ENCODE measurements at regions not wholly inside any gene's neighbourhood (a gene's known extent, or its start where the extent isn't known, plus 50 kb on each side); places are given as distances from the start of the nearest gene placed in this dataset.
"Not testable (repeated sequence)": the region's sequence is repeated elsewhere in the genome, so short reads cannot be mapped to it uniquely, and the experiment has no call there.

GRCh38 chr19:31531326-31531725 lies 182.1 kb upstream of the TSHZ3 start:
- no peak for DNase-seq

DNA sequence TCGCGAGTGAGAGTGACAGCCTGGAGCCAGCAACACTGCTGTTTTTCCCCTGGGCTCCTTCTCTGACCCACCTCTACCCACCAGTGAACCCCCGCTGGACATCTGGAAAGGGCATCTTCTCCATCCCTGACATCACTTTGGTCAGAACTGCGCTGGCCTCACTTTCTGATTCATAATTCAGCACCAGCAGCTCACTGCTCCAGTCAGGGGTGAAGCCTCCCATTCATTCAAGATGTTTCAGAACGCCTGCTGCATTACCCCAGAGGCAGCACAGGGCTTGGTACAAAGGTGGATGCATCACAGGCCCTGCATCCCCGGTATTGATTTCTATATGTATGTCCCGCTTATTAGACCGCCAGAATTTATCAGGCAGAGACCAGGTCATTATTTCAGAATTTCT lies 182.8 kb upstream of the TSHZ3 start:
- no peak for DNase-seq

GRCh38 chr19:31533114-31533513 lies 183.9 kb upstream of the TSHZ3 start:
- DNase-seq: no peak

GRCh38 chr19:31534231-31534630 lies 185.0 kb upstream of the TSHZ3 start:
- DNase-seq: no peak

DNA sequence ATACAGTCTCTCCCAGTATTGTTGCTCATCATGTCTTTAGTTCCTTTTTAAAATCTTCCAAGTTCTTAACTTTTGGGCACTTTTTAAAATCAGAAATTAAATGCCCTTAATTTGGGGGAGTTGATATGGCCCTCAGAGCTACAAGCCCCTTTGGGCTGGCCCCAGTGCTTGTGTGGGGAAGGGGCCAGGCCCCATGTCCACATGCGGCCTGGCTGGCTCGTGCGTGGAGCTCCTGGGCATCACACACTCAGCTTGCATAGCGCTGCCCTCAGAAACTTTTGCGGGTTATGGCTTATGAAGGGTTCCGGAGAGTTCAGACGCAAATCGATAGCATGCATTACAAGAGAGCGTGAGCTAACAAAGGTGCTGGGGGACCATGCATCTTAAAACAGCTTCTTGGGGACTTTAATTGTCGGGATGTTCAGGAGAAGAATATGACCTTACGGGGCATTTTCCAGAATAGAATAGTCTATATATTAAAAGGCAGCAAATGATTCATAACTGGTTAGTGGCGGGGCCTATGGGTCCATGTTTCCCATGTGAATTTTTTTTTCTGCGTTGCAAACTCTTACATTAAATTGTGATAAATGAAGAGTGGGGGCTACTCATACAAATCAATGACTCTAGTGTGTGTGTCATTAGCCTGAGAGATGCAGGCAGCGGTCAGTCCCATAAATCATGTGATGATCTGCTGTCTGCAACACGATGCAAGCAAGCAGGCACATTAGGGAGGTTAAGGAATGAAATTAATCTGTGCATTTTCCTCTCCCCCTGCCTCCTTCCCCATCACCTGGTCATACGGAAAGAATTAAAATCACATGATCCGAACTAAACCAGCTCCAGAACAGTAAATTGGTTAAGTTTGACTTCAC lies 185.8 kb upstream of the TSHZ3 start:
- no peak for DNase-seq

DNA sequence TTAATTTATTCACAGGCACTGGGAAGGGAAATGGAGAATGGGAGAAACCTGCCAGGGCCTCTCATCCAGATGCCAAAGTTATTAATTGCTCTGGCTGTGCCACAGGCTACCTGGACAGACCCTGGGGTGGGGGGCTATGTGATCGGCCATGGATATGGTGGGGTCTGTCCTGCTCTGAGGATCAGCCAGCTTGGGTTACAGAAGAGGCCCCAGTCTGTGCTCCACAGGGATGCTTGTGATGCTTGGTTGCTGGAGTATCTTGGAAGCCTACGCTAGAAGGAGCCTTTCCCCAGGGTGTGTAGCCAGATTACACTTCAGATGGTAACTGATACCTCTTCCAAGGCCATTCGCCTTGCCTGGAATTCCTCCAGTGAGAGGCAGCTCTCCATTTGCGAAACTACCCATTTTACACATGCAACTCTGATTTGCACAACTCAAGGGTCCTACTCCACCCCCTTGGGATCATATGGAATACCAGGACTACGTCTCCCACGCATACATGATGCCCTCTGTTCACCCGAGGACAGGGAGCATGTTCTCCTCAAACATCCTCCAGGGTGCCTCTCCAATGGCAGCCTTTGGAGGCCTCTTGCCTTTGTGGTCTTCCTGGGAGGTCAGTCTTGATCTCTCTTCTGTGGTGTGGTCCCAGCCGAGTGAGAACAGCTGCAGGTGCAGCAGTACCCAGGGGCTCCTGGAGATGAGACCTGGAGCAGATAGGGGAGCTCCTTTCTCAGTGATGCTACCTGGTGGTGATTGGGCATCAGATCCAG lies 186.6 kb upstream of the TSHZ3 start:
- no peak for DNase-seq

- no peak for DNase-seq
These were observed 187.9 kb upstream of the TSHZ3 start for GRCh38 chr19:31537136-31537535.

DNA sequence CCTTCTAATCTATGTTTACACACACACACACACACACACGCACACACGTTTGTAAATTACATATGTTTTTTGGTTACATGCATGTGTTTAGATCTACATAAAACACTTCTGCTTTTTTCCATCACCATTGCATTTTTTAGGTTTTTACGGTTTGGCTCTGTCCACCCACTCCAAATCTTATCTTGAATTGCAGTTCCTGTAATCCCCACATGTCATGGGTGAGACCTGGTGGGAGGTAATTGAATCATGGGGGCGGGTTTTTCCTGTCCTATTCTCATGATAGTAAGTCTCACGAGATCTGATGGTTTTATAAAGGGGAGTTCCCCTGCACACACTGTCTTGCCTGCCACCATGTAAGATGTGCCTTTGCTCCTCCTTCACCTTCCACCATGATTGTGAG lies 188.7 kb upstream of the TSHZ3 start:
- not testable (repeated sequence) for DNase-seq

- DNase-seq: no peak
These were observed 189.6 kb upstream of the TSHZ3 start for GRCh38 chr19:31538879-31539278.

DNA sequence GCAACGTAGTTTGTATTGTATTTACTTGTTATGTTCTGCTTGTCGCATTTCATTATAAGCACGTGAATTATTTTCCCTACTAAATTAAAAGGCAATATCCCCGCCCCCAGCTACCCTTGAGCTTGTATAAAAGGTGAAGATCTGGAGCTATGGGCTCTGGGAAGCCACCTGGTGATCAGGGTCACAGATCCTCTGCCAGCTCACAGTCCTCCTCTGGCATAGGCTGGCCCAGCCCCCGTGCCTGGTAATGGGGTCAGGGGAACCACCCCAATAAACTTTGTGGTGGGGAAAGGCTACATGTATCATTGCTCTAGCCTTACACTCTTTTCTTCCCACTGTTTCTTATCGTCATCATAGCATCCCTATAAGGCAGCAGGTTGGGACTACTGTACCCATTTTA lies 190.2 kb upstream of the TSHZ3 start:
- DNase-seq: no peak

DNA sequence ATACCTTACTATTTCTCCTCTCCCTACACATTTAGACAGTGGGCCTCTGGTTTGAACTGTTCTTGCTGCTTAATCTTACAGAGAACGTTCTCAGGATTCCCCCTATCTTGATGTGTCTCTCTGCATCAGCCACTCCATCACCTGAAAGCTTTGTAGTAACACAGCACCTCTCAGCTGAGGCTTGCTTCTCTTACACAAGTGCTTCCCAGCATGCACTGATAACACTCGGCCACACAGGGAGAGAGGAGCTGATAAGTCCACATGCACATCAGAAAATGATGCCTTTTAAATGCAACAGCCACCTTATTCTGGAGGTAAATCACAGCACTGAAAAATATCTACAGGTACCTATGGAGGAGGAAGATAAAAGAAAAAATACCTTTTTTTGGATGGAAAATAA lies 192.2 kb upstream of the TSHZ3 start:
- no peak for DNase-seq

- no peak for DNase-seq
These were observed 194.2 kb upstream of the TSHZ3 start for GRCh38 chr19:31543456-31543855.

DNA sequence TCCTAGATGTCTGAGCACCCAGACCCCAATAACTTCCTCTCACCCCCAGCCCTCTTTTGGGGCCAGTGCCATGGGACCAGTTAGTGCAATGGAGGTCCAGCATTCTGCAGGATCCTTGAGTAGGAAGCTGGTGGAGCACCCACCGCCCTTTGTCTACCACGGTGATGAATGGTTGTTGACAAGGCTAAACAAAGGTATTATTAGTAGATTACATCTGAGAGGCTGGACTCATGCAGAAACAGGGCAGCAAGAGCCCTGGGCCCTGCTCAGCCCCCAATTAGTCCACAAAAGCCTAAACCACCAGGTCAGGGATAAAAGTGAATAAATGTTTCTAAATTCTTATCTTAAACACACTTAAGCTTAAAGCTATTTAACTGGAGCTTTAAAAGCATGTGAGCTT lies 196.5 kb upstream of the TSHZ3 start:
- DNase-seq: no peak

- DNase-seq: no peak
These were observed 197.1 kb upstream of the TSHZ3 start for GRCh38 chr19:31546205-31546960.

DNA sequence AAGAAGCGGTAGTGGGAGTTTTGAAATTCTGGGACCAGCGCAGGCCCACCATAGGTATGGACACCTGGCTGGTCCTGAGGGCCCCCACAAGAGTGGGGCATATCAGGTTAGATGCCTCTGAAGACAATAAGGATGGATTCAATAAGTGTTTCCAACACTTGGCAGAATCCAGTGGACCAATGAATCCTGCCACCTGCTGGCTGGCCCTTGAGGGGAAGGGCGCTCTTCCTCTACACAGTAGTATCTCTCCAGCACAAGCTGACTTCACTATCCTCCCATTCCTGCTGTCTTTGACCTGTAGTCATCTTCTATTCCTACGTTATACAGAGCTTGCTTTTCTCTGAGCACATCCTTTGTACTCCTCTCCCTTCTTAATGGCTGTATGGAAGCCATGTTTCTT lies 199.7 kb upstream of the TSHZ3 start:
- no peak for DNase-seq

DNA sequence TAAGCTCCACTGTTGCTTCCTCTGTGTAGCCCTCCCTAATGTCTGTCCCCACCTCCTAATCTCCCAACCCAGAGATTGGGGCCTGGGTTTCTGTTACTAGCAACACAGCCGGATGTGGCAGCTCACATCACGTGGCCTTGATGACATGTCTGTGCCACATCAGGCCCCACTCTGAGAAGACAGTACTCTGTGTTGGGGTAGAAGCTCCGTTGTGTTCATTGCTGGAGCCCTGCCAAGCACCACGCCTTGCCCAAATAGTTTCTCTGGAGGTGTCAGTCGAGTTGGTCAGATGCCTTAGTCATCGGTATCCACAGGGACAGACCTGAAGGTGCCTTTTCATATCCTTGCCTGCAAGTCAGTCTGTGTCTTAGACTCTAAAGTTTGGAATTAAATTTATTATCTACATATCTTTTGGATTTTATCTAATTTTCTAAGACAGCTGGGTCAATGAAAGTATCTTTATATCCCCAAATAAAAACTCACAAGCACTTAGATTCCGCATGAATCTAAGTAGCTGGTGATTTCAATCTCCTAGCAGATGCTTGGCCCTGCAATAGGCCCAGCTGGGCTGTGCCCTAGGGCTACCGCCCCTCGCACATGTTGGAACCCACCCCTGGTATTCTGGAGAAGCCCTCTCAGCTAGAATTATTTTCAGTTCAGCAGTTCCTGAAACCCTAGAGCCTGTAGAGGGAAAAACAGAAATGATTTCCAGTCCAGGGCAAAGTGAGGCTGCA lies 204.0 kb upstream of the TSHZ3 start:
- no peak for DNase-seq

DNA sequence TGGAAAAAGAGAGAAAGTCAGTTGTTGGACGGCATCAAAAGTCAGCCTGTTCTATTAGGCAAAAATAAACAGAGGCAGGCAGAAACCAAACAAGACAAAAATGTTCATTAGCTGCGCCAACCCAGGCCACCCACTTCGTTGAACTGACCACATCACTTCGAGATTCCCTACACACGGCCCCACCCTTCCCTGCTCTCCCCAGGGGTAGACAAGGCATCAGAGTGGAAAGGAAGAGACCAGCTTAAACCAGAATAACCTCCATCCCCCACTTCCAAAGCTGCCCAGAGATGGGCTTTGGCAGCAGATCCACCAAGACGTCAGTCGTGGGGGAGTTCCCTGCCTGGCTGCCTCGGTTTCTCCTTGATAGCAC lies 204.6 kb upstream of the TSHZ3 start:
- no peak for DNase-seq

GRCh38 chr19:31554360-31554759 lies 205.1 kb upstream of the TSHZ3 start:
- no peak for DNase-seq

- DNase-seq: no peak
These were observed 206.5 kb upstream of the TSHZ3 start for GRCh38 chr19:31555634-31556215.

GRCh38 chr19:31559494-31559893 lies 210.3 kb upstream of the TSHZ3 start:
- no peak for DNase-seq

DNA sequence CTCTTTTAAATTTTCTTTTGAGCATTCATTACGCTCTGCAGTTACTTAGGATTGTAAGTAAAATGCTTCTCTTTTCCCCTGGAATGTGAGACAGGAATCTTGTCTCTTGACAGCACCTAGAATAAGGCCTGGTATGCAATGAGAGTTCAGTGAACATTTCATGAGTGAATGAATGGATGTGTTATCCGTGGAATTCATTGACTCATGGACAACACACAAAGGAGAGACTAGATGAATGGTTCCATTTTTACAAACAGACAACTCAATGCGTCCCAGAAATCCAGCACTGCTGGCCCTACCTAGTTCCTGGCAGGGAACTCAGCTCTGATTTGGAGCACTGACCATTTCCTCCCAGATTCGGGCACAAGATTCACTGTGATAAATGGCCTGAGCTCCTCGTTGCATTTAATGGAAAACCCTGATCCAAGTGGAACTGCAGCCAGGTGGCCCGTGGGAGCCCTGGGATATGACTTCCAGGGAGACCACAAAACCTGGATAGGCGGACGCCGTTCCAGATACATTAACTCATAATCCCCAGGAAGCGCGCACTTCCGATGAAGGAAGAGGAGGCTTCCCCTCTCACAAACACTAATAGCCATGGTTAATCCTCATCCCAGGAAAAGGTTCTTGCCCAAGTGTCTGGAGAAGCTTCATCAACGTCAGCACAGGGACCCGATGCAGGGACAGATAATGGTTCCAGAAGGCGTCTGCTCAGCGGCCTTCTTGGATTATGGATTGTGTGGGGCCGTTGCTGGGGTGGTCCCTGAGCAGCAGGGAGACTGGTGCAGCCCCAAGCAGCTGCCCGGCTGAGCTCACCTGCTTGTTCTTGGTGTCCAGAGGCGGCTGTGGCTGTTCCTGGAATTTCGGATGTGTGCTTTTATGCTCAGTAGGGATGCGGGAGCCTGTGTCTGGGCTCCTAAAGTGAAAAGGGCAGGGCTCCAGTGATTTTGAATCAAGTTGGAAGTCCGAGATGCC lies 211.1 kb upstream of the TSHZ3 start:
- no peak for DNase-seq

Measured in bone marrow (tissue), 2 donors.